GM23248 (cell line): ENCODE measurements at regions not wholly inside any gene's neighbourhood (a gene's known extent, or its start where the extent isn't known, plus 50 kb on each side); places are given as distances from the start of the nearest gene placed in this dataset.

ENCODE experiments used
- EZH2 ChIP-seq: fragments of 200-600 bp; sonication (generic); IDR thresholded peaks from 2 replicates; pipeline ENCODE4 v1.6.1; 2018; ENCODE audit warnings: antibody characterized with exemption, mild to moderate bottlenecking; ENCODE audit not compliant: insufficient read depth, poor library complexity, severe bottlenecking
- EZH2phosphoT487 ChIP-seq: fragments of 200-600 bp; sonication (generic); IDR thresholded peaks from 2 replicates; pipeline ENCODE4 v1.6.1; 2018; ENCODE audit warnings: antibody characterized with exemption, moderate library complexity, mild to moderate bottlenecking, low read depth; ENCODE audit not compliant: insufficient read depth

- TF ChIP-seq EZH2, result no peak
- no peak for TF ChIP-seq EZH2phosphoT487
Observed at GRCh38 chr18:55086906-55087305, 127.6 kb upstream of the CCDC68 start.
